ENCODE measurements at regions not wholly inside any gene's neighbourhood (a gene's known extent, or its start where the extent isn't known, plus 50 kb on each side); places are given as distances from the start of the nearest gene placed in this dataset.

- peaks cover 4% of the 10 kb centered on the region for H3K9me3 Mint-ChIP-seq (ENCODE audit: low read depth)
- H3K27ac Mint-ChIP-seq, result no peak overlapping the region
- DNase-seq (no peak), ATAC-seq (no peak)
- no peaks in the 10 kb centered on the region for H3K36me3 Mint-ChIP-seq
- H3K27me3 Mint-ChIP-seq, result no peaks in the 10 kb centered on the region
- no peaks in the 10 kb centered on the region for H3K4me1 Mint-ChIP-seq
- no peak overlapping the region for H3K4me3 Mint-ChIP-seq
- CTCF ChIA-PET, result no interaction called here
Observed at GRCh38 chr1:30631700-30632099, 91.7 kb downstream of the MATN1 start.

DNA sequence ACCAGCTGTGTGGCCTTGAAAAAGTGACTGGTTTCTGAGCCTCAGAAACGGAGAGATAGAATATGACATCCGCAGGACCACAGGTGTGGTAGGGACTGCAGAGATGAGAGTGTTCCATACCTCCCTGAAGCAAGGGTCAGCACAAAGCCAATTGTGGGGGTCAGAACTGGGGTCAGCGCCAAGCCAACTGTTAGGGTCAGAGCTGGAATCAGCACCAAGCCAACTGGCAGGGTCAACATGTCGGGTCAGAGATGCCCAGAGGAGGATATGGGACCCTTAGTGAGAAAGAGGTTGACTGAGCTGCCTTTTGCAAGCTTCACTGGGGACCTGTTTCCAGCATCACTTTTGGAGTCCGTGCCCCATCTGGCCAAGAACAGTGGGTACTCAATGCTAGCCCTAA is 93.9 kb downstream of the MATN1 start:
- CTCF ChIA-PET, result no interaction called here
- DNase-seq, result no peak
- H3K27me3 Mint-ChIP-seq, result peaks cover 3% of the 10 kb centered on the region
- no peaks in the 10 kb centered on the region for H3K36me3 Mint-ChIP-seq
- no peak overlapping the region for H3K4me3 Mint-ChIP-seq
- ATAC-seq, result no peak
- no peaks in the 10 kb centered on the region for H3K4me1 Mint-ChIP-seq
- no peak overlapping the region for H3K27ac Mint-ChIP-seq
- peaks cover 4% of the 10 kb centered on the region for H3K9me3 Mint-ChIP-seq (ENCODE audit: low read depth)

GRCh38 chr1:30627994-30628393 is 95.4 kb downstream of the MATN1 start:
- Mint-ChIP-seq H3K27ac (no peak overlapping the region), H3K9me3 (ENCODE audit: low read depth) (peaks cover 9% of the 10 kb centered on the region), H3K36me3 (no peaks in the 10 kb centered on the region), H3K4me1 (no peaks in the 10 kb centered on the region), H3K4me3 (no peak overlapping the region), H3K27me3 (peaks cover 5% of the 10 kb centered on the region)
- CTCF ChIA-PET, result no interaction called here
- no peak for DNase-seq
- ATAC-seq, result no peak

DNA sequence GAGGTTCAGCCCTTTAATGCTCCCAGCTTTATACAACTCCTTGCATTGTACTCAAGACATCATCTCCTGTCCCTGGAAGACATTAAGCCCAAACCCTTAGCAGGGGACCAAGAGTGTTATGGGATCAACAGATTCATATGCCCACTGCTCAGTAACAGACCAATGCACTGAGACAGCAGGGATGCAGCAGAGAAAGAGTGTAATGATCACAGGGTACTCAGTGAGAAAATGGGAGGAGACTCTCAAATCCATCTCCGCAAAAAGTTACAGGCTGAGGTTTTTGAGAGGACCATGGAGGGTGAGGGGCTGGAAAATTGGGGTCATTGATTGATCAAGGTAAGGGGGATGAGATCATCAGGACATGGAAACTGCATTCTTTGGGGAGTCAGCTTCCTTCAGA is 96.2 kb downstream of the MATN1 start:
- no peaks in the 10 kb centered on the region for H3K4me1 Mint-ChIP-seq
- no peaks in the 10 kb centered on the region for H3K36me3 Mint-ChIP-seq
- H3K9me3 Mint-ChIP-seq (ENCODE audit: low read depth), result peaks cover 9% of the 10 kb centered on the region
- no peak for ATAC-seq
- DNase-seq, result no peak
- peaks cover 6% of the 10 kb centered on the region for H3K27me3 Mint-ChIP-seq
- H3K27ac Mint-ChIP-seq, result no peak overlapping the region
- CTCF ChIA-PET, result no interaction called here
- H3K4me3 Mint-ChIP-seq, result no peak overlapping the region

DNA sequence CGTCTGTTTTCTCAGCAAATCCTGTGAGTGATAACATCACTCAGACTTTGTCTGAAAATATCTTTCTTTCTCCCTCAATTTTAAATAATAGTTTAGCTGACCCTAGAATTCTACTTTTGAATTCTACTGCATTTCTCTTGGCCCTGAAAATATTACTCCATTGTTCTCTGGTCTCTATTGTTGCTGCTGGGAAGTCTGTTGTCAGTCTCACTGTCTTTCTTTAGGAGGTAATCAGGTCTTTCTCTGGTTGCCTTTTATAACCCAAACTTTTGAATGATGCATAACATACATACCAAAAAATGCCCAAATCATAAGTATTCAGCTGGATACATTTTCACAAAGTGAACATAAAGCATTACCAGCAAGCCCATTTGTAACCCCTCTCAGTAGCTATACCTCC is 100.0 kb downstream of the MATN1 start:
- DNase-seq (no peak), ATAC-seq (no peak)
- H3K9me3 Mint-ChIP-seq (ENCODE audit: low read depth), result peaks cover 9% of the 10 kb centered on the region
- no peaks in the 10 kb centered on the region for H3K4me1 Mint-ChIP-seq
- no peak overlapping the region for H3K27ac Mint-ChIP-seq
- H3K4me3 Mint-ChIP-seq, result no peak overlapping the region
- CTCF ChIA-PET, result no interaction called here
- no peaks in the 10 kb centered on the region for H3K36me3 Mint-ChIP-seq
- H3K27me3 Mint-ChIP-seq, result peaks cover 13% of the 10 kb centered on the region

DNA sequence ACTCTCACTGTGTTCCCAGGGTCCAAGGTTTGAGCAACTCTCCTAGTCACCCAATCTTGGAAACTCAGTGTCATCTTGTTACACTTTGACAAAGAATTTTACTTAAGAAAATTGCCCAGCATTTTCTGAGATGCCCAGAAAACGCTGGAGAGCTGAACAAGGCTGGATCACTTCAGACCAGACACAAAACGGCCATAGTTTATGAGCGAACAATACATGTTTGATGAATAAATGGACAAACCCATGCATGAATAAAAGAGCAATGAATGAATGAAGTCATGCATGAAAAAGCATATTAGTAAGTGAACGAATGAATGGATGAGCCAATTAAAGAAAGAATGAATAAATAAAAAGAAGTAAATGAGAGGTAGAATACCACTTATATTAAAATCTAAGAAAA is 103.8 kb downstream of the MATN1 start:
- DNase-seq (no peak), ATAC-seq (no peak)
- H3K27me3 Mint-ChIP-seq, result peaks cover 14% of the 10 kb centered on the region
- H3K4me1 Mint-ChIP-seq, result no peaks in the 10 kb centered on the region
- no peak overlapping the region for H3K27ac Mint-ChIP-seq
- CTCF ChIA-PET, result no interaction called here
- H3K9me3 Mint-ChIP-seq (ENCODE audit: low read depth), result peaks cover 5% of the 10 kb centered on the region
- H3K36me3 Mint-ChIP-seq, result no peaks in the 10 kb centered on the region
- H3K4me3 Mint-ChIP-seq, result no peak overlapping the region

DNA sequence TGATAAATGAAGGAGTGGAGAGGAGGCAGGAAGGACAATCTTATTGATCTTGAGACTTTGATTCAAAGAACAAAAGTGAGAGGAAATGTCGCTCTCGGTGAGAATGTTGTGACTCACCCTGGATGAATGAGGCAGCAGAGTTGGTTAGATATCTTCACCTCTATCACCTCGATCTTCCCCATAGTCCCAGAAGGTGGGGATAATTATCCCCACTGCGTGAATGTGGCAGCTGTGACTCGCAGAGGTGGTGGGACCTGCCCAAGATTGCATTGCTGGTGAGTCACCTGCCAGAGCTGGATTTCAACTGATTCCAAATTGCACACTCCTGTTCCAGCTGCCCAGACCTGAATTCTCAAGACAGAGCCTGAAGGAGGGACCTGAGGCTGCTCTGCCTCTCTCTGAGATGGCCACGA is 105.0 kb downstream of the MATN1 start:
- Mint-ChIP-seq H3K4me3 (no peak overlapping the region), H3K36me3 (no peaks in the 10 kb centered on the region), H3K4me1 (no peaks in the 10 kb centered on the region), H3K27me3 (peaks cover 15% of the 10 kb centered on the region), H3K9me3 (ENCODE audit: low read depth) (peaks cover 3% of the 10 kb centered on the region), H3K27ac (no peak overlapping the region)
- ATAC-seq, result no peak
- CTCF ChIA-PET, result no interaction called here
- DNase-seq, result no peak

GRCh38 chr1:30616759-30617158 is 106.6 kb downstream of the MATN1 start:
- DNase-seq, result no peak
- H3K36me3 Mint-ChIP-seq, result no peaks in the 10 kb centered on the region
- H3K9me3 Mint-ChIP-seq (ENCODE audit: low read depth), result no peaks in the 10 kb centered on the region
- H3K4me3 Mint-ChIP-seq, result no peak overlapping the region
- no peak for ATAC-seq
- no peaks in the 10 kb centered on the region for H3K4me1 Mint-ChIP-seq
- CTCF ChIA-PET, result no interaction called here
- H3K27ac Mint-ChIP-seq, result no peak overlapping the region
- H3K27me3 Mint-ChIP-seq, result peaks cover 15% of the 10 kb centered on the region

DNA sequence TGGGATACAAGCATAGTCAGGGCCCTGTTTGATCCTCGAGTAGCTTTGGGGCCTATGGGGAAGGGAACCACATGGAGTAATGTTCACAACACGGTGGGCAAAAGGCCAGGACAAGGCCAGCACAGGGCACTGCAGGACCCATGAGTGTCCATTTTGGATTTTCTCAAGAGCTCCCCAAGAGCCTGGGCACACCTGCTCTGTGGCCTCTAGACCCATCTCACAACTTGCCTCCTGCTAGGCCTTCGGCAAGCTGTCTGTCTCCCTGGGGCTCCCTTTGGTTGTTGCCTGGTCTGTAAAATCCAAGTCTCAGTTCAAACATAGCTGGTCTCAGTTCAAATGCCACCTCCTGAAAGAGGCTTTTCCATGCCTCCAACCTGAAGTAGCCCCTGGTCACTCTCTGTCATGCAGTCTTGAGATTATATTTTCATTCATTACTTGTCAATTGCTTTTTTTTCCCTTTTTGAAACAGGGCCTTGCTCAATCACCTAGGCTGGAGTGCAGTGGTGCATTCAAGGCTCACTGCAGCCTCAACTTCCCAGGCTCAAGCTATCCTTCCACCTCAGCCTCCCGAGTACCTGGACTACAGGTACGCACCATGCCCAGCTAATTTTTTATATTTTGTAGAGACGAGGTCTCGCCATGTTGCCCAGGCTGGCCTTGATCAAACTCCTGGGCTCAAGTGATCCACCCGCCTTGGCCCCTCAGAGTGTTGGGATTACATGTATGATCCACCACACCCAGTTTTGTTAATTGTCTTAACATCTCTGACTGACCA is 107.4 kb downstream of the MATN1 start:
- no peaks in the 10 kb centered on the region for H3K4me1 Mint-ChIP-seq
- no peaks in the 10 kb centered on the region for H3K9me3 Mint-ChIP-seq (ENCODE audit: low read depth)
- CTCF ChIA-PET, result no interaction called here
- no peaks in the 10 kb centered on the region for H3K36me3 Mint-ChIP-seq
- no peak for ATAC-seq
- peaks cover 17% of the 10 kb centered on the region for H3K27me3 Mint-ChIP-seq
- no peak overlapping the region for H3K4me3 Mint-ChIP-seq
- no peak overlapping the region for H3K27ac Mint-ChIP-seq
- no peak for DNase-seq

- H3K4me3 Mint-ChIP-seq, result no peak overlapping the region
- no peaks in the 10 kb centered on the region for H3K36me3 Mint-ChIP-seq
- no peak for ATAC-seq
- H3K9me3 Mint-ChIP-seq (ENCODE audit: low read depth), result no peaks in the 10 kb centered on the region
- H3K27ac Mint-ChIP-seq, result no peak overlapping the region
- H3K4me1 Mint-ChIP-seq, result no peaks in the 10 kb centered on the region
- DNase-seq, result no peak
- CTCF ChIA-PET, result no interaction called here
- peaks cover 19% of the 10 kb centered on the region for H3K27me3 Mint-ChIP-seq
Observed at GRCh38 chr1:30615076-30615795, 108.1 kb downstream of the MATN1 start.

GRCh38 chr1:30613188-30613587 is 110.2 kb downstream of the MATN1 start:
- Mint-ChIP-seq H3K36me3 (no peaks in the 10 kb centered on the region), H3K27me3 (peaks cover 18% of the 10 kb centered on the region), H3K4me1 (no peaks in the 10 kb centered on the region), H3K27ac (no peak overlapping the region), H3K9me3 (ENCODE audit: low read depth) (no peaks in the 10 kb centered on the region), H3K4me3 (no peak overlapping the region)
- no peak for DNase-seq
- CTCF ChIA-PET, result no interaction called here
- no peak for ATAC-seq

GRCh38 chr1:30612536-30613065 is 110.8 kb downstream of the MATN1 start:
- no peaks in the 10 kb centered on the region for H3K4me1 Mint-ChIP-seq
- H3K27me3 Mint-ChIP-seq, result peaks cover 18% of the 10 kb centered on the region
- H3K9me3 Mint-ChIP-seq (ENCODE audit: low read depth), result no peaks in the 10 kb centered on the region
- CTCF ChIA-PET, result no interaction called here
- no peak overlapping the region for H3K4me3 Mint-ChIP-seq
- H3K36me3 Mint-ChIP-seq, result no peaks in the 10 kb centered on the region
- ATAC-seq (no peak), DNase-seq (no peak)
- no peak overlapping the region for H3K27ac Mint-ChIP-seq

DNA sequence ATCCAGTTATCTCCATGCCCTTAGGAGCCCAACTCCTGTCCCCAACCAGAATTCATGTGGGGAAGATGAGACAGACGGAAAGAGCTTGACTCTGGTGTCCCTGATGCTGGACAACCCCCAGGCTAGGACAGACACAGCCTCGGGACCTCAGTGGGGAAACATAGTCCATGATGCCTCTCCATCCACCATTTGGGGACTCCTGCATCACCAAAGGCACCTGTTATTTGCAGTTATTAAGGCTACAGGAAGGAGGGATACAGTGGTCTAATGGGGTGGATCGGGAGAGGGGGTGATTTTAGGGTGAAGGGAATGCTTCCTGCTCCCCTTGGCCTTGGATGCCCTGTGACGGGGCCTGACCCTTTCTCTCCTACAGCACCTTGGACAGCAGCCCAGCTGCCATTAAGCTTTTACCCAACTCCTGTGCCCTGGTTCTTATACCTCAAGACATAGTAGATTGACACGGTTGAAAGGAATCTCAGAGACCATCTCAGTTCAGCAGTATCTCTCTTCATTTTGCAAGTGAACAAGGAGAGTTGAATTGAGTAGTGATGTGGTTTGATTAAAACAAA is 111.6 kb downstream of the MATN1 start:
- DNase-seq (no peak), ATAC-seq (no peak)
- H3K4me3 Mint-ChIP-seq, result no peak overlapping the region
- H3K4me1 Mint-ChIP-seq, result no peaks in the 10 kb centered on the region
- H3K36me3 Mint-ChIP-seq, result no peaks in the 10 kb centered on the region
- CTCF ChIA-PET, result no interaction called here
- H3K27me3 Mint-ChIP-seq, result peaks cover 18% of the 10 kb centered on the region
- no peaks in the 10 kb centered on the region for H3K9me3 Mint-ChIP-seq (ENCODE audit: low read depth)
- no peak overlapping the region for H3K27ac Mint-ChIP-seq

- Mint-ChIP-seq H3K9me3 (ENCODE audit: low read depth) (no peaks in the 10 kb centered on the region), H3K4me1 (no peaks in the 10 kb centered on the region), H3K4me3 (no peak overlapping the region), H3K27ac (no peak overlapping the region), H3K27me3 (peaks cover 18% of the 10 kb centered on the region), H3K36me3 (no peaks in the 10 kb centered on the region)
- CTCF ChIA-PET, result no interaction called here
- DNase-seq (no peak), ATAC-seq (no peak)
Observed at GRCh38 chr1:30610917-30611316, 112.5 kb downstream of the MATN1 start.

Measured in activated CD8-positive, alpha-beta memory T cell treated with anti-CD3 and anti-CD28 coated beads, Interleukin-2, amount 10 ng/mL, durations not matched to agents 7 days and 5 days (primary cell).